Uterus (tissue), 3 donors: ENCODE measurements at regions not wholly inside any gene's neighbourhood (a gene's known extent, or its start where the extent isn't known, plus 50 kb on each side); places are given as distances from the start of the nearest gene placed in this dataset.

Experiments used
- DNase-seq, 2 donors: peaks; one replicate each; pipeline ENCODE4 v3.0.0-alpha.2; 2019 to 2020
- H3K27ac ChIP-seq, 2 donors: fragments of 200-600 bp; sonication (generic); 1 replicate in 1 of 2; 2 replicates in 1 of 2; pipeline ENCODE4 v1.5.1; 2016 to 2018
- H3K27me3 ChIP-seq, 2 donors: fragments of 200-600 bp; sonication (generic); one replicate each; pipeline ENCODE4 v1.5.1; 2018 to 2019; ENCODE audit warnings: control low read depth in 1 of 2
- H3K36me3 ChIP-seq, 2 donors: fragments of 200-600 bp; sonication (generic); one replicate each; pipeline ENCODE4 v1.5.1; 2019; ENCODE audit warnings: control low read depth in 1 of 2
- H3K4me1 ChIP-seq, 2 donors: fragments of 200-600 bp; sonication (generic); one replicate each; pipeline ENCODE4 v1.5.1; 2018 to 2019; ENCODE audit warnings: control low read depth in 1 of 2
- H3K4me3 ChIP-seq, 2 donors: fragments of 200-600 bp; sonication (generic); 1 replicate in 1 of 2; 2 replicates in 1 of 2; pipeline ENCODE4 v1.5.1; 2018 to 2019; ENCODE audit warnings: mild to moderate bottlenecking in 1 of 2
- H3K9me3 ChIP-seq, 2 donors: fragments of 200-600 bp; sonication (generic); one replicate each; pipeline ENCODE4 v1.5.1; 2019; ENCODE audit warnings: control low read depth in 1 of 2
- CTCF ChIP-seq, 4 experiments: fragments of 200-600 bp in 2 of 4; fragments of 450-650 bp in 2 of 4; sonication (generic) in 2 of 4; IDR thresholded peaks; one replicate each; pipeline ENCODE4 v1.5.1; 2016 to 2019; ENCODE audit warnings: antibody characterized with exemption in 4 of 4, mild to moderate bottlenecking in 2 of 4, moderate library complexity in 1 of 4
- POLR2A ChIP-seq, 2 donors: fragments of 450-650 bp; IDR thresholded peaks; one replicate each; pipeline ENCODE4 v1.6.1; 2016; ENCODE audit warnings: antibody characterized with exemption in 2 of 2, mild to moderate bottlenecking in 1 of 2, moderate library complexity in 1 of 2
- intact Hi-C: fragments of 100-400 bp; cut with DNase I; formaldehyde crosslinking; loops from one replicate; pipeline ENCODE4 v1.15.1; 2023; ENCODE audit warnings: low total_unique reads
- donor health status: DM: yes; HTN: yes; CAD: no.

GRCh38 chr4:111890412-111890811 lies 254.8 kb upstream of the FAM241A start:
- Histone ChIP-seq H3K9me3 (no peaks in the 10 kb centered on the region), H3K27me3 (no peaks in the 10 kb centered on the region), H3K4me3 (no peak overlapping the region), H3K4me1 (no peaks in the 10 kb centered on the region), H3K27ac (no peak overlapping the region), H3K36me3 (no peaks in the 10 kb centered on the region)
- intact Hi-C loops = no loop called here
- TF ChIP-seq CTCF (IDR thresholded peaks at IDR 0.05) (no peak), POLR2A (IDR thresholded peaks at IDR 0.05) (no peak)
- no peak for DNase-seq

GRCh38 chr4:111905511-111905910 lies 239.7 kb upstream of the FAM241A start:
- no peaks in the 10 kb centered on the region for H3K9me3 ChIP-seq
- DNase-seq = no peak
- no peaks in the 10 kb centered on the region for H3K36me3 ChIP-seq
- no peak for TF ChIP-seq CTCF (IDR thresholded peaks at IDR 0.05)
- TF ChIP-seq POLR2A (IDR thresholded peaks at IDR 0.05) = no peak
- H3K4me3 ChIP-seq = no peak overlapping the region
- intact Hi-C loops = no loop called here
- no peaks in the 10 kb centered on the region for H3K27me3 ChIP-seq
- H3K4me1 ChIP-seq = no peaks in the 10 kb centered on the region
- no peak overlapping the region for H3K27ac ChIP-seq

- H3K9me3 ChIP-seq = no peaks in the 10 kb centered on the region
- no peak for TF ChIP-seq CTCF (IDR thresholded peaks at IDR 0.05)
- TF ChIP-seq POLR2A (IDR thresholded peaks at IDR 0.05) = no peak
- intact Hi-C loops = loop anchor here (10.0 kb wide), 1 partner anchor 235 kb away; no protein-coding TSS in a partner anchor
These were observed 225.6 kb upstream of the FAM241A start for GRCh38 chr4:111919639-111920038.

GRCh38 chr4:111921714-111922113 lies 223.5 kb upstream of the FAM241A start:
- Histone ChIP-seq H3K36me3 (no peaks in the 10 kb centered on the region), H3K9me3 (no peaks in the 10 kb centered on the region), H3K4me1 (no peaks in the 10 kb centered on the region), H3K27ac (no peak overlapping the region), H3K27me3 (no peaks in the 10 kb centered on the region), H3K4me3 (no peak overlapping the region)
- no peak for DNase-seq
- no peak for TF ChIP-seq CTCF (IDR thresholded peaks at IDR 0.05)
- no peak for TF ChIP-seq POLR2A (IDR thresholded peaks at IDR 0.05)
- intact Hi-C loops = loop anchor here (10.0 kb wide), 1 partner anchor 237 kb away; no protein-coding TSS in a partner anchor

More at GRCh38 chr4:111919639-111920038, 225.6 kb upstream of the FAM241A start:
- Histone ChIP-seq H3K4me3 (no peak overlapping the region), H3K27ac (no peak overlapping the region), H3K4me1 (no peaks in the 10 kb centered on the region), H3K27me3 (no peaks in the 10 kb centered on the region), H3K36me3 (no peaks in the 10 kb centered on the region)
- no peak for DNase-seq

GRCh38 chr4:111923786-111924185 lies 221.5 kb upstream of the FAM241A start:
- Histone ChIP-seq H3K4me1 (no peaks in the 10 kb centered on the region), H3K36me3 (no peaks in the 10 kb centered on the region), H3K27ac (no peak overlapping the region), H3K27me3 (no peaks in the 10 kb centered on the region), H3K4me3 (no peak overlapping the region), H3K9me3 (no peaks in the 10 kb centered on the region)
- no peak for DNase-seq
- intact Hi-C loops = loop anchor here (10.0 kb wide), 1 partner anchor 239 kb away; no protein-coding TSS in a partner anchor
- TF ChIP-seq POLR2A (IDR thresholded peaks at IDR 0.05) (no peak), CTCF (IDR thresholded peaks at IDR 0.05) (no peak)
